Lower leg skin (tissue), 3 donors: ENCODE measurements at regions not wholly inside any gene's neighbourhood (a gene's known extent, or its start where the extent isn't known, plus 50 kb on each side); places are given as distances from the start of the nearest gene placed in this dataset.

Experiments used
- CTCF ChIP-seq, 3 donors: fragments of 450-650 bp; IDR thresholded peaks; one replicate each; pipeline ENCODE4 v1.5.1; 2016; ENCODE audit warnings: antibody characterized with exemption in 3 of 3, mild to moderate bottlenecking in 3 of 3, moderate library complexity in 2 of 3
- POLR2A ChIP-seq, 2 donors: fragments of 450-650 bp; IDR thresholded peaks; one replicate each; pipeline ENCODE4 v1.6.1; 2016 to 2017; ENCODE audit warnings: antibody characterized with exemption in 2 of 2, mild to moderate bottlenecking in 1 of 2, moderate library complexity in 1 of 2

- TF ChIP-seq CTCF (IDR thresholded peaks at IDR 0.05): no peak
- TF ChIP-seq POLR2A (IDR thresholded peaks at IDR 0.05): no peak
Observed at GRCh38 chr10:65319493-65319892, 1606.3 kb upstream of the LRRTM3 start.
